Activated T-helper 1 cell treated with anti-CD3 and anti-CD28 coated beads, Interleukin-12 subunit alpha, Interleukin-12 subunit beta, Interleukin-2, Interleukin-4 antibody, amounts not matched to agents 30 ng/mL and 10 ng/mL and 1 ng/mL, durations not matched to agents 14 hours and 24 hours and 36 hours (primary cell): ENCODE measurements at regions not wholly inside any gene's neighbourhood (a gene's known extent, or its start where the extent isn't known, plus 50 kb on each side); places are given as distances from the start of the nearest gene placed in this dataset.
A peak's percentile ranks its signal among the peaks of the same experiment; 100 is the strongest.

Experiments
- DNase-seq: peaks from one replicate; pipeline ENCODE4 v3.0.0; 2021; ENCODE audit warnings: low spot score
- H3K27ac Mint-ChIP-seq: one replicate; pipeline ENCODE4 v1.8.0; 2021; ENCODE audit warnings: mild to moderate bottlenecking, mixed read lengths
- H3K27me3 Mint-ChIP-seq: one replicate; pipeline ENCODE4 v1.8.0; 2022; ENCODE audit warnings: mild to moderate bottlenecking, moderate library complexity, mixed read lengths; ENCODE audit not compliant: insufficient read depth
- H3K36me3 Mint-ChIP-seq: one replicate; pipeline ENCODE4 v1.8.0; 2021; ENCODE audit warnings: low read depth, mixed read lengths
- H3K4me1 Mint-ChIP-seq: one replicate; pipeline ENCODE4 v1.8.0; 2021; ENCODE audit warnings: low read depth, mixed read lengths
- H3K4me3 Mint-ChIP-seq: one replicate; pipeline ENCODE4 v1.8.0; 2021; ENCODE audit warnings: mild to moderate bottlenecking, moderate library complexity, mixed read lengths
- H3K9me3 Mint-ChIP-seq: one replicate; pipeline ENCODE4 v1.8.0; 2021; ENCODE audit warnings: mixed read lengths
- intact Hi-C: fragments of 100-400 bp; cut with micrococcal nuclease; formaldehyde crosslinking; loops from one replicate; pipeline ENCODE4 v1.15.1; 2024

DNA sequence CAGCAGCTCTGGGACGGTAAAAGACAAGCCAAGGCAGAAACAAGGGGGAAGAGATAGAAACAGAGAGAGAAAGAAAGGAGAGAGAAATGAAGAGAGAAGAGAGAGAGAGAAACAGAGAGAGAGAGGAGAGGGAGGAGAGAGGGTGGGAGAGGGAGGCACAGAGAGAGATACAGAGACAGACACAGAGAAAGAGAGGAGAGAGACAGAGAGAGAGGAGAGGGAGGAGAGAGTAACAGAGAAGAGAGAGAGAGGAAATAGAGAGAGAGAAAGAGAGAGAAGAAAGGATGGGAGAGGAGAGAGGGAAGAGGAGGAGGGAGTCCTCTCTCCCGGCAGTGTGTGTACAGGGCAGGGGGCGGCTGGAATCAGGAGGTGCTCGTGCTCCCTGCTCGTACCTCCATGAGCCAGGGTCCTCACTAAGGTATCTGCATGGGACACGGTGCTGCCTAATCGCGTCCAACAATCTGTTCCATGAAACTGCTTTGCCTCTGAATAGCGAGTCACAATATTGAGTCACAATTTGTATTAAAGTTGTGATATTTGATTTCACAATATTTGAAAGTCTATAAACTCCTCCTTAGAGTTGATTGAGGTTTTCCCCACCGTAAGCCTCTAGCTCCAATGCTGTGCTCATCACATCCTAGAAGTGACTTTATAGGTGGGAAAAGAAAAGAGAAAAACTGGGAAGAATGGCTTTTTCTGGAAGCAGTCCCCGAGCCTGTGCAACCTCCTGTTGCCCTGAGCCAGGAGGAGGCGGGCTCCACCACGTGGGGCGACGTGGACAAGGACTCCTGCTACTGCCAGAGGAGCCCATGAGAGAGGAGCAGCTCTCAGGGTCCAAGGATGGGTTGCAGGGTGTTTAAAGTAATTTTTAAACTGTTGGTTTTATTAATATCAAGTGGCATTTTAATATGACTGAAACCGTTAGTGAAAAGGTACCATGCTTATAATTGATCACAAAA lies 81.7 kb upstream of the ARHGEF7 start:
- no peak for DNase-seq
- Mint-ChIP-seq H3K4me1 (no peaks in the 10 kb centered on the region), H3K9me3 (no peaks in the 10 kb centered on the region), H3K27ac (no peak overlapping the region), H3K27me3 (peaks cover 20% of the 10 kb centered on the region), H3K36me3 (no peaks in the 10 kb centered on the region), H3K4me3 (no peak overlapping the region)
- intact Hi-C loops, result no loop called here

DNA sequence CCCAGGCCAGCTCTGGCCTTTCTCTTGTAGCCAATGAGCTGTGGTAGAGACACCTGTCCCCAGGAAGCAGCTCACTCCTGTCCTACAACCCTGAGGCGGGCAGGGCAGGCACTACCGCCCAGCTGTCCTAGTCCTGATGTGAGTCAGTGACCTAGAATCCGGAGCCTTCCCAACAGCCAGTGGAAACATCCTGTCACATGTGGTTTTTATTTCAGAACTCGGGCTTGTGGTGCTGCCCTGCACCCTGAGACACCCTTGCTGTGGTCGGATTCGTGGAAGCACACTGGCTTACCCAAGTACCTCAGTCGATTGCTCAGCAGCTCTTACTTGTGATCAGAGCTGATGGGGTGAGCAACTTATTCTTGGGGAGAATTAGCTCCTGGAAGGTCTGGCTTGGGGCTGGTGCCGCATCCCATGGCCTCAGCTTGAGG lies 83.6 kb upstream of the ARHGEF7 start:
- H3K36me3 Mint-ChIP-seq, result no peaks in the 10 kb centered on the region
- H3K27ac Mint-ChIP-seq, result peak overlapping the region; percentile 52
- H3K4me1 Mint-ChIP-seq, result no peaks in the 10 kb centered on the region
- H3K9me3 Mint-ChIP-seq, result no peaks in the 10 kb centered on the region
- no peak overlapping the region for H3K4me3 Mint-ChIP-seq
- intact Hi-C loops, result no loop called here
- no peak for DNase-seq
- H3K27me3 Mint-ChIP-seq, result peaks cover 26% of the 10 kb centered on the region

DNA sequence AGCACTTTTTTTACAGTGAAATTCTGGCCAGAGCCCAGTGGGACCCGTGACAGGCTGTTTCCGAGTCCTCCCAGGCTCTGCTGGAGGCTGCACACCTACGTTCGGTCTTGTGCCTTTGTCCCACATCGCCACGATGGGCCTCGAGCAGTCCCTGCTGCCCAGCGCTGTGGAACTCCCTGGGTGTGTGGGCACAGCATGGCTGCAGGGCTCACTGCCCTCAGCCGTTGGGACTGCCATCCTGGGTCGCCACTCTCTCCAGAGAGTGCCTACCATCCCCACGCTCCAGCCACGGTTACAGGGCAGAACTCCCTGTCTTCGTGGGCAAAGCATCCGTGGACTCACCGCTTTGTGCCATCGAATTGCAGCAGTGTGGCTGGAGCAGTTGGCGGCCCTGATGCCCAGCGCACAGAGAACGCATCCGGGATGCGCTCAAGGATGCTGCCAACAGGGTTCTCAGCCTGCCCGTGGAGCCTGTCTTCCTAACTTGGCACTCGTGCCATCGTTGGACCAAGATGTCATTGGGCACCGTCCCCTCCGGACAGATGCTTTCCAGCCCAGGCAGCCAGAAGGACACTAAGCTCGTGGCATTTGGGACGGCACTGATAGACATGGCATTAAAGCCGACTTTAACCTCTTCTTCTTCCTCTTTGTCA lies 85.0 kb upstream of the ARHGEF7 start:
- intact Hi-C loops, result no loop called here
- no peak overlapping the region for H3K27ac Mint-ChIP-seq
- no peaks in the 10 kb centered on the region for H3K9me3 Mint-ChIP-seq

DNA sequence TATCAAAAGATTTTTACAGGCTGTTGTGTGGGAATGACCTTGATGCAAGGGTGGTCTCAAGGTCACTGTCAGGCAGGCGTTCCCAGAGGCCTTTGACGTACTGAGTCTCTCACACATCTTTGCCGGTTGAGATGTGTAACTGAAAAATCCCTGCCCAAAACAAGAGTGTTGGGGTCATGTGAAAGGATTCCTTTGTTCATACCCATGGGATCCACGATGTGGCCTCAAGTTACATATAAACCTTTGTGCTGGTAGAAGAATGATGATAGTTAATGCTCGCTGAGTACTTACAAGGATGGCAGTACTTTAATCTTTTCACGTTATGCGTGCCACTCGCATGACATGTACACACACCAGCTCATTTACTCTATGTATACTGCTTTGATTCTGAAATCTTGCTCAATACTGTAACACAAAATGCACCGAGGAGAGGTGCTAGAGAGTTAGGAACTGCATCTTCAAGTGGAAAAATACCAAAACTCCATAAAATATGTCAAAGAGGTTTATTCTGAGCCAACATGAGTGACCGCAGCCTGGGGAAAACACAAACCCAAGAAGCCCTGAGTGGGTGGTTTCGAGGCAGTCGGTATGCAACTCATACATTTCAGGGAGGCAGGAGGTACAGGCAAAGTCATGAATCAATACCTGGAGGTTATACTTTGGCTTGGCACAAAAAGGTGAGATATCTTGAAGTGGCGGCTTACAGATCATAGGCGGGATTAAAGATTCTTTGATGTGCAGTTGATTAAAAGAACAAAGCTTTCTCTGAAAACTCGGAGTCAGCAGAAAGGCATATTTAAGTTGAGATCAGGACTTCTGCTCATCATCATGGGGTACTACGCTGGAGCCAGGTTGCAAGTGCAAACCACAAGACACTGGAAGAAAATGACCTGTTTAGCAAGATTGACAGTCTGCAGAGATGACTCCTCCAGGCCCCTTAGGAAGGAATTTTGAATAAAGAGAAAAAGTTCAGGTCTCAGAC lies 87.4 kb upstream of the ARHGEF7 start:
- intact Hi-C loops, result no loop called here
- Mint-ChIP-seq H3K36me3 (no peaks in the 10 kb centered on the region), H3K4me3 (no peak overlapping the region), H3K9me3 (no peaks in the 10 kb centered on the region), H3K4me1 (no peaks in the 10 kb centered on the region), H3K27ac (no peak overlapping the region), H3K27me3 (peaks cover 27% of the 10 kb centered on the region)
- no peak for DNase-seq

More for the DNA sequence above, 85.0 kb upstream of the ARHGEF7 start:
- no peak for DNase-seq
- Mint-ChIP-seq H3K4me3 (no peak overlapping the region), H3K4me1 (no peaks in the 10 kb centered on the region), H3K27me3 (peaks cover 20% of the 10 kb centered on the region), H3K36me3 (no peaks in the 10 kb centered on the region)

DNA sequence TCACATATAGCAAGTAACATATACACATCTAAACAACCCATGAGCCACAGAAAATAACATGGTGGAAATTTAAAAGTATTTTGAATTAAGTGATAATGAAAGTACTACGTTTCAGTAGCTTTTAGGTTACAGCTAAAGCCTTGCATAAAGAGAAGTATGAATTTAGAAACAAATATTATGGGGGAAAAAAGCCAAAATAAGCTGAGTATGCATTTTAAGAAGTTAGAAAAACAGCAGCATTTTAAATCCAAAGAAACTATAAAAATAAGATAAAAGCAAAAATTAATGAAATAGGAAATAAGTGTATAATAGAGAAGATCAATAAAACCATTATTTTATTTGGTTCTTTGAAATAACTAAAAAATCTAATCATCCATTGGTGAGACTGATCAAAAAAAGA lies 89.8 kb upstream of the ARHGEF7 start:
- Mint-ChIP-seq H3K27ac (no peak overlapping the region), H3K36me3 (no peaks in the 10 kb centered on the region), H3K4me3 (no peak overlapping the region), H3K4me1 (no peaks in the 10 kb centered on the region), H3K27me3 (peaks cover 27% of the 10 kb centered on the region), H3K9me3 (peaks cover 18% of the 10 kb centered on the region)
- intact Hi-C loops, result no loop called here
- no peak for DNase-seq

DNA sequence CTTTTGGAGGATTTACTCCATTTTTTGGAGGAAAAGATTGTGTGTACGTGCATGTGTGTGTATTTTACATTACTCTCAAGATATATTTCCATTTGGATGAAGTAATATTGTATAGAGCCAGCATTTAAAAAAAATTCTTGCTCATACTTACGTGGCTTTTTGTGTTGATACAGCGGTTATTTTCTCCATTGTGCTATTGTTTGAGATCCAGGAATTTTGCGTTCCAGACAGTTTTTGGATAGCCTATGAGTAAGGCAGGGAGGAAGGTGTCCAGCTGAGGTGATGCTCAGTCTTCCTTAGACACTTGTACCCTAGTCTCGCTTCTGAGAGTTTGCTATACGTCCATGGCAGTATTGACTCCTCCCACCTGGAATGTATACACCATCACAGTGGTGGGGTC lies 92.2 kb upstream of the ARHGEF7 start:
- Mint-ChIP-seq H3K9me3 (peaks cover 20% of the 10 kb centered on the region), H3K27me3 (peaks cover 22% of the 10 kb centered on the region), H3K27ac (no peak overlapping the region), H3K36me3 (no peaks in the 10 kb centered on the region), H3K4me1 (no peaks in the 10 kb centered on the region), H3K4me3 (no peak overlapping the region)
- intact Hi-C loops, result no loop called here
- DNase-seq, result no peak

DNA sequence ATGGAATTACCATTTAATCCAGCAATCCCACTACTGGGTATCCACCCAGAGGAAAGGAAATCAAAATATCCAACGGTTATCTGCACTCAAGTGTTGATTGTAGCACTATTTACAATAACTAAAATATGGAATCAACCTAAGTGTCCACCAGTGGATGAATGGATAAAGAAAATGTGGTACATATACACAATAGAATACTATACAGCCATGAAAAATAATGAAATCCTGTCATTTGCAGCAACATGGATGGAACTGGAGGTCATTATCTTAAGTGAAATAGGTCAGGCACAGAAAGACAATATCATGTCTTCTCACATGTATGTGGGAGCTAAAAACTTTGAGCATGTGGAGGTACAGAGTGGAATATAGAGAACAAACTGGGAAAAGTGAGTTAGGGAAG lies 92.9 kb upstream of the ARHGEF7 start:
- intact Hi-C loops, result no loop called here
- H3K27me3 Mint-ChIP-seq, result peaks cover 15% of the 10 kb centered on the region

DNA sequence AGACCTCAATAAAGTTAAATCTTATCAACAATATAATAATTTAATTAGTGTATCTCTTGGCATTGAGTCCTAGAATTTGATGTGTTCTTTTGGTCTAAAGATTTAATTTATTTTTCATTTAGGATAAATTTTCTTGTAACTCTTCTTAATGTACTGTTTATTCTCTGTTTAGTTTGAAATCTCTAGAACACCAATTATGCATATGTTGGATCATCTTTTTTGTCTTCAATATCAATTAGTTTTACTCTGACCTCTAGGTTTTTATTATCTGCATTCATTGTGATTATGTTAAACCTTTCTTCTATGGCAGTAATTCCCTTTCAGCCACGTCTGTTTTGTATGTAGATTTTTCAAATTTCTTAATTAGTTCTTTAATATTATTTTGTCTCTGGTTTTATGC lies 93.8 kb upstream of the ARHGEF7 start:
- Mint-ChIP-seq H3K27ac (no peak overlapping the region), H3K9me3 (peaks cover 20% of the 10 kb centered on the region), H3K27me3 (peaks cover 15% of the 10 kb centered on the region), H3K4me1 (peaks cover 5% of the 10 kb centered on the region), H3K36me3 (no peaks in the 10 kb centered on the region), H3K4me3 (no peak overlapping the region)
- intact Hi-C loops, result no loop called here
- no peak for DNase-seq

More for the DNA sequence above, 92.9 kb upstream of the ARHGEF7 start:
- Mint-ChIP-seq H3K9me3 (peaks cover 20% of the 10 kb centered on the region), H3K36me3 (no peaks in the 10 kb centered on the region), H3K4me3 (no peak overlapping the region), H3K27ac (no peak overlapping the region), H3K4me1 (no peaks in the 10 kb centered on the region)
- no peak for DNase-seq

DNA sequence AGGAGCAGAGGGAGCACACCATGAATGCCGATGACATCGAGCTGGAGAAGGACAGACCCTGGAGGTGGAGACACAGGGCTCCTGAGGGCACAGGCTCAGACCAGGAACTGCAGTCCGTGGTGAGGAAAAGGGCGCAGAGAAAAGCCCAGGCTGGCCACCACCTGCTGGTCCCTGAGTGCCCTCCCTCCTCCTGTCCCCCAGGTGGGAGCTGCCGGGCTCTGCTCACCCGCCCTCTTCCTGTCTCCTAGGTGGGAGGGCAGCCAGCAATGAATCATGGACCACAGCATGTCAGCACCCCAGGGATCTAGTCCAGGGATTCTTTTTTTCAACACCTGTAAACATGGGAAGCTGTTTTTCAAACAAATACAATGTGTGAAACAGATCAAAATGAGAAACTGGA lies 94.6 kb upstream of the ARHGEF7 start:
- peaks cover 15% of the 10 kb centered on the region for H3K27me3 Mint-ChIP-seq
- H3K36me3 Mint-ChIP-seq, result no peaks in the 10 kb centered on the region
- H3K27ac Mint-ChIP-seq, result no peak overlapping the region
- intact Hi-C loops, result no loop called here
- peaks cover 7% of the 10 kb centered on the region for H3K4me1 Mint-ChIP-seq
- DNase-seq, result no peak
- no peak overlapping the region for H3K4me3 Mint-ChIP-seq
- H3K9me3 Mint-ChIP-seq, result peaks cover 20% of the 10 kb centered on the region

DNA sequence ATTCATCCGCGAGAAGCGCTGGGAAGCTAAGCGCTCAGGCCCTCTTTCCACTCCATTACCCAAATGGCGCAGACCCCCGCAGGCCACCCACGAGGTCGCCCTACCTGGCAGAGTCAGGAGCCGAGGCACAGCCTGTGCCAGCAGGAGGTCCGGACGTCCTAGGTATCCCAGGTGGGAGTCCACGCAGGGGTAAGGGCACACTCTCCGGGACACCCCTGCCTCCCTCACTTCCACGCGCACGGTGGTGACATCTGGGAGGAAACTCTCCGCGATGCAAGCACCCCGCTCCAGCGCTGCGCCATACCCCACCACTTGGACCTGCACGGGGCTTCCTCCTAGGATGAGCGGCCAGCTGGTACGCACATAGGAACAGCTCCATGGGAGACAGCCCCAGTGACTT lies 95.1 kb upstream of the ARHGEF7 start:
- intact Hi-C loops, result no loop called here
- Mint-ChIP-seq H3K4me3 (no peak overlapping the region), H3K9me3 (peaks cover 20% of the 10 kb centered on the region), H3K36me3 (no peaks in the 10 kb centered on the region), H3K27ac (no peak overlapping the region), H3K27me3 (peaks cover 11% of the 10 kb centered on the region), H3K4me1 (peaks cover 7% of the 10 kb centered on the region)
- no peak for DNase-seq

DNA sequence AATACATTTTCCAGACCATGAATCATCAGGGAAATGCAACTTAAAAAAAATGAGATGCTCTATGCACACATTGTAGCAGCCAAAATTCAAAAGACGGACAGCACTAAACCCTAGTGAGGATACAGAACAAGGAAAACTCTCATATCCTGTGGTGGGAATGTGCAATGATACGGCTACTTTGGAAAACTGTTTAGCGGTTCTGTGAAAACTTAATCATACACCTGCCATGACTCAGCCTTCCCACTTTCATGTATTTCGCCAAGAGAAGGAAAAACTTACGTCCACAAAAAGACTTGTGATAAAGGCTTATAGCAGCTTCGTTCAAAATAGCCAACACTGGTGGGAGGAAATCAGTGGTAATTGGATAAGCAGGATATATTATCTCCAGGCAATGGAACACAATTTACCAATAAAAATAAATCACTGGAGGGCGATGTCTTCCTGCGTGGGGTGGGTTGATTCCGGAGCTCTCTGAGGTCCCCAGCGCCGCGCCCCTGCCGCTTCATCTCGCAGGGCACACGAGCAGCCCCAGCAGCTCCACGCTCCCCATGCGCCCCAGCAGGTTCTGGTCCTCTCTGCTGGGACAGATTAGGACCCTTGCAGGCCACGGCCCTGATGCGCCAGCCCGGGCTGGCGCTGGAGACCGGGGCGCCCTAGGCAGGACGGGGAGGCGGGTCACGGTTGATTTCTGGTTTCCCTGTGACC lies 97.2 kb upstream of the ARHGEF7 start:
- Mint-ChIP-seq H3K36me3 (no peaks in the 10 kb centered on the region), H3K27ac (no peak overlapping the region), H3K4me3 (no peak overlapping the region), H3K4me1 (peaks cover 19% of the 10 kb centered on the region), H3K27me3 (peaks cover 3% of the 10 kb centered on the region), H3K9me3 (peaks cover 20% of the 10 kb centered on the region)
- intact Hi-C loops, result no loop called here
- DNase-seq, result no peak

DNA sequence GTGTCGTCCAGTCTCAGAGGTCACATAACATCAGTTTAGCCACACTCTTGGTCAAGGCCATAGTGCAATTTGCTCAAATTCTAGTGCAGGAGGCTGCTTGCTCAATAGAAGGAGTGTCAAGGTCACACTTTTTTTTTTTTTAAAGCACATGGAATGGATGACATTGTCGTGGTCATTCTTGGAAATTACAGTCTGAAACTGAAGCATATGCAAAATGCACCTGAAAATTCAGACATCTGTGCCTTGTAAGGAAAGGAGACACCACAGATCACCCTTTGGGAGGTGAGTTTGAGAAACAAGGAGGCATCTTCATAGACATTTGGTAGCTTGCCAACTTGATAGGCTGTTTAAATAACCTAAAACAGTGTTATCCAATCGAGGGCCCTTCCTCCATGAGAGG lies 98.3 kb upstream of the ANKRD10 start:
- peaks cover 8% of the 10 kb centered on the region for H3K9me3 Mint-ChIP-seq
- peaks cover 3% of the 10 kb centered on the region for H3K27me3 Mint-ChIP-seq
- peaks cover 43% of the 10 kb centered on the region for H3K4me1 Mint-ChIP-seq
- no peak for DNase-seq
- intact Hi-C loops, result loop anchor here (2.0 kb wide), 1 partner anchor 48 kb away; no protein-coding TSS in a partner anchor
- peak overlapping the region; percentile 76 for H3K27ac Mint-ChIP-seq
- H3K36me3 Mint-ChIP-seq, result peaks cover 8% of the 10 kb centered on the region
- no peak overlapping the region for H3K4me3 Mint-ChIP-seq
